GM19372 (cell line): ENCODE measurements at regions not wholly inside any gene's neighbourhood (a gene's known extent, or its start where the extent isn't known, plus 50 kb on each side); places are given as distances from the start of the nearest gene placed in this dataset.

Experiments
- ATAC-seq: cut with Tn5 transposase; IDR thresholded peaks from one replicate; pipeline ENCODE4 v1.9.1; 2021; ENCODE audit warnings: mild to moderate bottlenecking, low read depth, moderate library complexity; ENCODE audit not compliant: unreplicated experiment

- no peak for ATAC-seq
Measured at GRCh38 chr13:107450931-107451330, 764.4 kb downstream of the LIG4 start.

GRCh38 chr13:107450431-107450830 lies 764.9 kb downstream of the LIG4 start:
- ATAC-seq, result no peak

- no peak for ATAC-seq
Measured at GRCh38 chr13:107447591-107447990, 767.7 kb downstream of the LIG4 start.

GRCh38 chr13:107441279-107441678 lies 774.1 kb downstream of the LIG4 start:
- ATAC-seq, result no peak

- no peak for ATAC-seq
Measured at GRCh38 chr13:107438251-107438650, 777.1 kb downstream of the LIG4 start.

GRCh38 chr13:107434347-107434746 lies 781.0 kb downstream of the LIG4 start:
- no peak for ATAC-seq

GRCh38 chr13:107427536-107427935 lies 787.8 kb downstream of the LIG4 start:
- ATAC-seq, result no peak

GRCh38 chr13:107422421-107422820 lies 792.9 kb downstream of the LIG4 start:
- no peak for ATAC-seq

- ATAC-seq, result no peak
Measured at GRCh38 chr13:107421951-107422350, 793.4 kb downstream of the LIG4 start.

- no peak for ATAC-seq
Measured at GRCh38 chr13:107421028-107421427, 794.3 kb downstream of the LIG4 start.

- ATAC-seq, result no peak
Measured at GRCh38 chr13:107413005-107413404, 802.3 kb downstream of the LIG4 start.

- ATAC-seq, result no peak
Measured at GRCh38 chr13:107407074-107407473, 808.3 kb downstream of the LIG4 start.

GRCh38 chr13:107395927-107396662 lies 819.2 kb downstream of the LIG4 start:
- ATAC-seq, result no peak

- ATAC-seq, result no peak
Measured at GRCh38 chr13:107392205-107392604, 823.1 kb downstream of the LIG4 start.

- ATAC-seq, result no peak
Measured at GRCh38 chr13:107387525-107387924, 819.6 kb upstream of the ARGLU1 start.

- no peak for ATAC-seq
Measured at GRCh38 chr13:107379407-107380155, 811.6 kb upstream of the ARGLU1 start.

GRCh38 chr13:107376341-107377125 lies 808.6 kb upstream of the ARGLU1 start:
- no peak for ATAC-seq

GRCh38 chr13:107375701-107376340 lies 807.9 kb upstream of the ARGLU1 start:
- no peak for ATAC-seq

GRCh38 chr13:107374038-107374437 lies 806.1 kb upstream of the ARGLU1 start:
- ATAC-seq, result no peak

- no peak for ATAC-seq
Measured at GRCh38 chr13:107373551-107373950, 805.6 kb upstream of the ARGLU1 start.
